ENCODE measurements at regions not wholly inside any gene's neighbourhood (a gene's known extent, or its start where the extent isn't known, plus 50 kb on each side); places are given as distances from the start of the nearest gene placed in this dataset.
A peak's percentile ranks its signal among the peaks of the same experiment; 100 is the strongest.
"Not testable (repeated sequence)": the region's sequence is repeated elsewhere in the genome, so short reads cannot be mapped to it uniquely, and the experiment has no call there.

DNA sequence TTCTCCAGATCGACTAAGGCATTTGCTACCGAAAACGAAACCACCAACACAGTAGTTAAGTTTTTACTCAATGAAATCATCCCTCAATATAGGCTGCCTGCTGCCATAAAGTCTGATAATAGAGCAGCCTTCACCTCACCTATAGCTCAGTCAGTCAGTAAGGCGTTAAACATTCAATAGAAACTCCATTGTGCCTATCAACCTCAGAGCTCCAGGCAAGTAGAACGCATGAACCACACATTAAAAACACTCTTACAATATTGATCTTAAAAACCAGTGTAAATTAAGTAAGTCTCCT is 160.6 kb downstream of the DEFB131A start:
- DNase-seq: not testable (repeated sequence)

DNA sequence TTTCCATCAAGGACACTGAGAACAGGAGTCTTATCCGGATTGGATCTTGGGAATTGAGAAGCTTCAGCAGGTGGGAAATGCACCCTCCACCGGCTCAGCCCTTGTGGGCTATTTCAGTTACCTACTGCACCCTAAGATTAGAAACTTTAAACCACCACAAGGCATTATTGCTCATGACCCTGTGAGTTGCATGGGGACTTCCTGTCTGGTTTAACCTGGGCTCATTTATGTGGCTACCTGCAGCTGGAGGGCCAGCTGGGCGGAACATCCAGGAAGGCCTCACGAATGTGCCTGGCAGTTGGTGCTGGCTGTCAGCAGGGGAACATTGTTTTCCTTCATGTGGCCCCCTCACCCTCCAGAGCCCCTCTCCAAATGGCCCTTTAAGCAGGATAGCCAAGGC is 164.1 kb downstream of the DEFB131A start:
- DNase-seq: no peak

DNA sequence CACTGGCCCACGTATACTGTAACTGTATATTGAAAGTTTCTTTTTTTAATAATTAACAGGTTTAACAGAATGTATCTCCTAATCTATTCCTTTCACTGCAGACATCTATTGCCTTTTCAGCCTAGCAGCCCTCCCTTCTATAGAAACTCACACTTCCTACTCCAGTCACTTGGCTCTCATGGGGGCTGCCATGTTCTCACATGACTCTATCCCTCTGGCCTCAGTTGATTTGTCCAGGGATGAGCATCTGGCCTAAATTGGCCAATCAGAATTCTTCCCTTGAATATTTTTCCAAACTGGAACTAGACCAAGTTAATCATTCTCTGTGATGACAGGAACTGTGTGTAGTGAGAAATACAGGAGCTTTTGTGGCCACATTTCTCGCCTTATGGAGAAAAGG is 166.1 kb downstream of the DEFB131A start:
- DNase-seq: not testable (repeated sequence)

GRCh38 chr4:9611101-9611500 is 166.9 kb downstream of the DEFB131A start:
- DNase-seq: no peak

- not testable (repeated sequence) for DNase-seq
These were observed 145.0 kb upstream of the DRD5 start for GRCh38 chr4:9636411-9636810.

GRCh38 chr4:9659678-9660077 is 121.8 kb upstream of the DRD5 start:
- not testable (repeated sequence) for DNase-seq

GRCh38 chr4:9660955-9661354 is 120.5 kb upstream of the DRD5 start:
- not testable (repeated sequence) for DNase-seq

- not testable (repeated sequence) for DNase-seq
These were observed 110.7 kb upstream of the DRD5 start for GRCh38 chr4:9670725-9671124.

DNA sequence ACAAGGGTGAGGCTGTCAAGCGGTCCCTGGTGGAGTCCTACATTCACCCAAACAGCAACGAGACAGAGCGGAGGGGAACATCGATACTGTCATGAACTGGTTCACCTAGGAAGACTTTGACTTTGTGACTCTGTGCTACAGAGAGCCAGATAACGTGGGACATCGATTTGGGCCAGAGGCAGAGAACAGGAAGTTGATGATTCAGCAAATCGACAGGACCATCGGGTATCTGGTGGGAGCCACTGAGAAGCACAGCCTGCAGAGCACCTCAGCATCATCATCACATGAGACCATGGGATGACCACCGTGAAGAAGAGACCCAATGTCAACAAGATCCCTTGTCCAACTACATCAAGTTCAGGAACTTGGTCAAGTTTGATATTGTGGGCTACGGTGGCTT is 104.1 kb upstream of the DRD5 start:
- DNase-seq: not testable (repeated sequence)

- no peak for DNase-seq
These were observed 101.5 kb upstream of the DRD5 start for GRCh38 chr4:9679704-9680478.

DNA sequence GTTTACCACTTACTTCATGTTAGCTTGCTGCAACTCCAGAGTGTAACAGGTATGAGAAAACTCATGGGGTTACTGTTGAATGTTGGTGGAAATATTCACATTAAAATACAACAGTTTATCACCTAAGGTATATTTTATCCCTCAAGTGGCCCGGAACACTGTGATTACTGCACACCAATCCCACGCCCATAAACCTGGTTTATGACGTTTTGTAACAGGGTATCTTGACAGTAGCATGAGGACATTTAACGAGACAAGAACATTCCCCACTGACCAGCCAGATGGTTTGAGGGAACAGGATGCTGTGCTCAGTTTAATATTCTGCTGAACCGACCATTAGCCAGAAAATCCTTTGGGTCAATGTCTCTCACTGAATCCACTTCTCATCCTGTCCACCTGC is 98.3 kb upstream of the DRD5 start:
- DNase-seq: not testable (repeated sequence)

DNA sequence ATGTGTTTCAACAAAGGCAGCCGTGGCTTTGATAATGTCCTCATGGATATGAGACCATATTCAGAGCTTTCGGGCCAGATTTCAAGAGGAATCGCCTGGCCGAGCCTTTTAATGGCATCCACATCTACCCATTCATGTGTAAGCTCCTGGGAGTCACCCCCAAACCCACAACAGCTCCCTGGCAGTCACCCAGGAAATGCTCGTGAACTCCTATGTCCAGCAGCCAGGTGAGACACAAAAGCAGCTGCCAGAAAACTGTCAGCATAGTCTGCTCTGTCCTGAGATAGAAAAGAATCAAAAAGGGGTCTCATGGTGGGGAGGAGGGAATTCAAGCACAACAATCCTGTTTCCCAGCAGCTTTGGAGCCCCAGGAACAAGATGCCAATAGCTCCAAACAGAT is 96.4 kb upstream of the DRD5 start:
- not testable (repeated sequence) for DNase-seq

- no peak for DNase-seq
These were observed 95.7 kb upstream of the DRD5 start for GRCh38 chr4:9685692-9686091.

DNA sequence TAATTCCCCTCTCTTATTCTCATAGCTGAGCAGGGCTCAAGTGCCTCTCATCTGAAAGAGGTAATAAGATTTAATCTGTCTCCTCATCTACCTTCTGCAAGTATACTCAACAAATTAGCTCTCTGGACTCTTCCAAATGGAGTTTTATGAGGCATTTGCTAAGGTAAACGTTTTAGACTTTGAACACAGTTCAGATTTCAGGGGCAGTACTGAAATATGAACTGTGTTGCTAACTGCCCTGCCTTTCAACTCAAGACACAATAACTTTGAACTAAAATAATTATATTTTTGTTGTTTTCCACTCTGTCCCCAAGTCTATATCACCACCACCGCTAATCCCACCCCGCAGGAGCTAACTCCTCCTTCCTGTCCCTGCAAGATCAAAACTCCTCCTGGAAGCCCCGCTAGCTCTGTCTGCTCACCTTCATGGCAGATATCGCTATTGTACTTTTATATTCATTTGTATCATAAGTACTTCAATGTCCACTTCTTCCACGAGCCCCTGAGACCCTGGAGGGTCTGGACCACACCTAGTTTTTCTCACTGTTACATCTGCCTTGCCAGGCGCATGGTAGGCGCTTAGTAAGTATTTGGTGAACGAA is 90.7 kb upstream of the DRD5 start:
- not testable (repeated sequence) for DNase-seq

- DNase-seq: peak; percentile 82
These were observed 90.0 kb upstream of the DRD5 start for GRCh38 chr4:9691238-9692065.

DNA sequence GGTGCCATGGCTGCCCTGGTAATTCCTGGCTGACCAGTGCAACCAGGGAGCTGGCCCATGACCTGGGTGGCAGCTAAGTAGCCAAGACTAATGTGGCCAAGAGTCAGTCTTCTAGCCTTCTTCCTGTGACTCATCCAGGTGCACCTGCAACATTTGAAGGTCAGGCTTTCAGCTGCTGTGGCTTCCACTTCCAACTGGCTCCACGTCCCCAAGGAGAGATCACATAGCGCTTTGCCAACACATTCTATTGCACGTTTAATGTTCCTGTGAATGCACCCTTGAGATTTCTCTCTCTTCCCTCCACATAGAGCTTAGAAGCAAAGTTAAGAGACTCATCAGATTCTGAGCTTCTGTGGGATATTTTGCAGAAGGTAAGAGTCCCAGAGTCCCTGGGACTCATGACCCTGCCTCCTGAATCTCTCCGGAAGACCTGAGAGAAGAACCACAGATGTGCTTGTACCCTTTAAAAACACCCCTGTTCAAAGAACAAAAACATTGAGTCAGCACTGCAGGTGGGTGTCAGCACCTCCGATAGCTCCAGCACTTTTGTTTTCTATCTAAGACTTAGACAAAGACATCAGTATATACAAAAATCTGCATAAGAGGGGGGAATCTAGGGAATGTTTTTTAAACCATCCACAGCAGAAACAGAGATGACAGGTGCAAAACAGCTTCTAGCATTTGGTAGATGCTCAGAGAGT is 88.5 kb upstream of the DRD5 start:
- DNase-seq: not testable (repeated sequence)

DNA sequence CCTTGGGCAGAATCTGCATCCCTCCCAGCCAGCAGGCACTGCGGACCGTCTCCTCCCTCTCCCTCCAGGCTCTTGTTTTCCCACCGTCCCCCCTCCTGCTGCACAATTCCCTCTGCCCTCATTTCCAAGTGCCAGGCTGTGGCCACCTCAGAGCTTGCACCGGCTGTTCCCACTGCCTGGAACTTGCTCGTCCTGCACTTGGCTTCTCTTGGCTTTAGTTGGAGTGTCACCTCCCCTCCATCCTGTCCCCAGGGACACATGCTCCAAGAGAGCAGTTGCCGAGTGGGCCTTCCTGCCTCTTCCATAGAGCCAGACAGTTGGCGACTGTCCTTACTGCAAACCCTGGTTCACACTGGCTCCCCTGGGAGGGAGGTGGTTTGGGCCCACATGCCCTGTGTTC is 87.0 kb upstream of the DRD5 start:
- not testable (repeated sequence) for DNase-seq

GRCh38 chr4:9695994-9696393 is 85.4 kb upstream of the DRD5 start:
- DNase-seq: not testable (repeated sequence)

- not testable (repeated sequence) for DNase-seq
These were observed 84.9 kb upstream of the DRD5 start for GRCh38 chr4:9696561-9696960.

GRCh38 chr4:9702019-9702418 is 79.4 kb upstream of the DRD5 start:
- not testable (repeated sequence) for DNase-seq

DNA sequence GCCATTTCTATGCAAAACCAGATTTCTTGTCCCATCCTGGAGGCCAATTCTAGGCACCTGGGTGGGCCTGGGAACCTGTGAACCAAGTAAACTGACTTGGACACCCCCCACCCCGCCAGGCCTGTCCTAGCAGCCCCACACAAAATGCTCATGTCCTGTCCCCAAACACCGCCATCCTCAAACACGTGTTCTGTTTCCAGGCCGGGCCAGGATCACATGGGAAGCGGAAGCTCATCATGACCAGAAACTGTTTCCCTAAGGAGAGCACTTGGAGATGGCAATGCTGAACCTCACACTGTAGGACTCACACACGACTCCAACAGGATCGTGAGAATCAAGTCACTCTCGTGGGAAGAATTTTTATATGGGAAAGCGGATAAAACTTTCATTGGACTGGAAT is 78.7 kb upstream of the DRD5 start:
- DNase-seq: not testable (repeated sequence)

DNA sequence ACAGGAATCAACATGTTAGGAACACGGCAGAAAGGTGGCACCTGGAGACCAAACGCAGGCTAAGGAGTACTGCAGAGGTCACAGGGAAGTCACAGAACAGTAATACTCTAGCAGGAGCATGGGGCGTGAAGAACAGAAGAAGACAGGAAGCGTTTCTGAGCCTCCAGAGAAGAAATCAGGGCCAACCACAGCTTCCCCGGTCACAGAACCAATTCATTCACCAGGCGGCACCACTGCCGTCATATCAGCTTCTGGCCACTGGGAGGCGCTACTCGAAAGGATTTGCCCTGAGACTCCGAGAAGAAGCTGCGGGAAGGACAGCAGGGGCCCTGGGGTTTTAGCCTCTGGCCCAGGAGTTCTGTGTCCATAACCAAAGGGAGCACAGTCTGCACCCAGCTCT is 78.0 kb upstream of the DRD5 start:
- DNase-seq: peak; percentile 56

GRCh38 chr4:9704126-9704525 is 77.3 kb upstream of the DRD5 start:
- DNase-seq: not testable (repeated sequence)
